PC-9 (cell line): ENCODE measurements at regions not wholly inside any gene's neighbourhood (a gene's known extent, or its start where the extent isn't known, plus 50 kb on each side); places are given as distances from the start of the nearest gene placed in this dataset.

Source experiments
- BruUV-seq: library from RNA; stranded (reverse); fragments of 400-500 nt; replicated peaks from 2 replicates; lab custom pipeline; 2021; lab: Mats Ljungman, UMichigan
- CTCF ChIA-PET: fragments of 300-600 bp; sonication (Branson Sonifier 250); formaldehyde crosslinking; loops from one replicate; lab custom pipeline; 2022; ENCODE audit warnings: antibody characterized with exemption; lab: Charles Lee
- POLR2A ChIA-PET: fragments of 300-600 bp; sonication (Branson Sonifier 250); formaldehyde crosslinking; loops from one replicate; lab custom pipeline; 2022; ENCODE audit warnings: antibody characterized with exemption; ENCODE audit not compliant: unreplicated experiment; lab: Charles Lee
- DNase-seq, 2 experiments: peaks; one replicate each; pipeline versions ENCODE4 v3.0.0 to v3.0.0-alpha.2; 2015 to 2022; ENCODE audit warnings: mixed read lengths in 1 of 2
- H2AFZ ChIP-seq: fragments of 200-600 bp; sonication (generic); 2 replicates; pipeline ENCODE4 v1.8.1; 2017; ENCODE audit warnings: antibody characterized with exemption
- H3F3A ChIP-seq: fragments of 200-600 bp; sonication (generic); 2 replicates; pipeline ENCODE4 v1.8.1; 2017; ENCODE audit warnings: antibody characterized with exemption, mild to moderate bottlenecking, low read depth; ENCODE audit not compliant: insufficient read depth
- H3K27ac ChIP-seq: fragments of 200-600 bp; sonication (generic); 2 replicates; pipeline ENCODE4 v1.6.1; 2016; ENCODE audit warnings: mixed run types
- H3K27me3 ChIP-seq: fragments of 200-600 bp; sonication (generic); 2 replicates; pipeline ENCODE4 v1.6.1; 2016; ENCODE audit warnings: low read depth, mixed run types; ENCODE audit not compliant: insufficient read depth
- H3K36me3 ChIP-seq: fragments of 200-600 bp; sonication (generic); 2 replicates; pipeline ENCODE4 v1.6.1; 2016; ENCODE audit warnings: low read depth, mixed run types
- H3K4me1 ChIP-seq: fragments of 200-600 bp; sonication (generic); replicated peaks from 2 replicates; pipeline ENCODE4 v1.6.1; 2016; ENCODE audit warnings: mixed run types; ENCODE audit not compliant: insufficient read depth
- H3K4me2 ChIP-seq: fragments of 200-600 bp; sonication (generic); 2 replicates; pipeline ENCODE4 v1.6.1; 2017; ENCODE audit warnings: mixed run types
- H3K4me3 ChIP-seq: fragments of 200-600 bp; sonication (generic); 2 replicates; pipeline ENCODE4 v1.6.1; 2016; ENCODE audit warnings: mixed run types
- H3K79me2 ChIP-seq: fragments of 200-600 bp; sonication (generic); 2 replicates; pipeline ENCODE4 v1.6.1; 2017; ENCODE audit warnings: low read depth, mixed run types
- H3K9me2 ChIP-seq: fragments of 200-600 bp; sonication (generic); 2 replicates; pipeline ENCODE4 v1.8.1; 2017; ENCODE audit warnings: mild to moderate bottlenecking; ENCODE audit not compliant: insufficient read depth
- H3K9me3 ChIP-seq: fragments of 200-600 bp; sonication (generic); 2 replicates; pipeline ENCODE4 v1.8.1; 2016; ENCODE audit warnings: low read depth; ENCODE audit not compliant: insufficient read depth
- H4K20me1 ChIP-seq: fragments of 200-600 bp; sonication (generic); 2 replicates; pipeline ENCODE4 v1.8.1; 2017; ENCODE audit not compliant: insufficient read depth
- EZH2 ChIP-seq: fragments of 200-600 bp; sonication (generic); IDR thresholded peaks from 2 replicates; pipeline ENCODE4 v1.8.0; 2017; ENCODE audit warnings: antibody characterized with exemption, low read depth
- intact Hi-C: fragments of 100-400 bp; cut with micrococcal nuclease; formaldehyde crosslinking; loops from one replicate; pipeline ENCODE4 v1.10.0; 2022; ENCODE audit not compliant: unreplicated experiment
- TF ChIP-seq, protein P1 (sequence below): fragments of 200-600 bp; sonication (generic); conservative IDR thresholded peaks from 2 replicates; pipeline ENCODE4 v1.6.1; 2017; ENCODE audit warnings: mixed run types, antibody characterized with exemption, mild to moderate bottlenecking, moderate library complexity

DNA sequence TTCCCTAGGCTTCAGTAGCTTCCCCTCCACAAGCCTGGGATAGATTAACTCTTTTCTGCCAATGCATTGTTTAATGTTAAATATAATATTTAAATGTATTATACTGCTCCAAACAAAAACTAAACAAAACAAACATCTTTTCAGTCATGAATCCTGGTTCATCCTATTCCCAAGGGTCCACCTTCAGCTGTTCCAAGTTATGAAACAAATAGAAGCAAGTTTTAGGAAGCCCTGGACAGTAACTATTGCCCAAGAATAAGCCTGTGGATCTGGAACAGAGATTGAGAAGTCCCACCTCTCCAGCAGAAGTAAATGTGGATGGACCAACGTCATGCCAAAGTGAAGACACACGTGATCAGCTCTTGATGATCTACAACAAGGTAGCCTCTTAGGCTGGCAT lies 408.1 kb downstream of the SETD4 start:
- POLR2A ChIA-PET = no interaction called here
- DNase-seq = no peak
- Histone ChIP-seq H2AFZ (no peak overlapping the region), H3K79me2 (no peaks in the 10 kb centered on the region), H3K4me2 (no peak overlapping the region), H3K9me3 (no peaks in the 10 kb centered on the region), H4K20me1 (no peaks in the 10 kb centered on the region), H3F3A (no peaks in the 10 kb centered on the region), H3K36me3 (no peaks in the 10 kb centered on the region), H3K4me3 (no peak overlapping the region), H3K9me2 (no peaks in the 10 kb centered on the region), H3K4me1 (no peaks in the 10 kb centered on the region), H3K27ac (no peak overlapping the region), H3K27me3 (no peaks in the 10 kb centered on the region)
- no TSS peak for BruUV-seq
- TF ChIP-seq, protein P1, sequence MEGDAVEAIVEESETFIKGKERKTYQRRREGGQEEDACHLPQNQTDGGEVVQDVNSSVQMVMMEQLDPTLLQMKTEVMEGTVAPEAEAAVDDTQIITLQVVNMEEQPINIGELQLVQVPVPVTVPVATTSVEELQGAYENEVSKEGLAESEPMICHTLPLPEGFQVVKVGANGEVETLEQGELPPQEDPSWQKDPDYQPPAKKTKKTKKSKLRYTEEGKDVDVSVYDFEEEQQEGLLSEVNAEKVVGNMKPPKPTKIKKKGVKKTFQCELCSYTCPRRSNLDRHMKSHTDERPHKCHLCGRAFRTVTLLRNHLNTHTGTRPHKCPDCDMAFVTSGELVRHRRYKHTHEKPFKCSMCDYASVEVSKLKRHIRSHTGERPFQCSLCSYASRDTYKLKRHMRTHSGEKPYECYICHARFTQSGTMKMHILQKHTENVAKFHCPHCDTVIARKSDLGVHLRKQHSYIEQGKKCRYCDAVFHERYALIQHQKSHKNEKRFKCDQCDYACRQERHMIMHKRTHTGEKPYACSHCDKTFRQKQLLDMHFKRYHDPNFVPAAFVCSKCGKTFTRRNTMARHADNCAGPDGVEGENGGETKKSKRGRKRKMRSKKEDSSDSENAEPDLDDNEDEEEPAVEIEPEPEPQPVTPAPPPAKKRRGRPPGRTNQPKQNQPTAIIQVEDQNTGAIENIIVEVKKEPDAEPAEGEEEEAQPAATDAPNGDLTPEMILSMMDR = no peak
- no peak for TF ChIP-seq EZH2
- CTCF ChIA-PET = no interaction called here
- intact Hi-C loops = no loop called here

DNA sequence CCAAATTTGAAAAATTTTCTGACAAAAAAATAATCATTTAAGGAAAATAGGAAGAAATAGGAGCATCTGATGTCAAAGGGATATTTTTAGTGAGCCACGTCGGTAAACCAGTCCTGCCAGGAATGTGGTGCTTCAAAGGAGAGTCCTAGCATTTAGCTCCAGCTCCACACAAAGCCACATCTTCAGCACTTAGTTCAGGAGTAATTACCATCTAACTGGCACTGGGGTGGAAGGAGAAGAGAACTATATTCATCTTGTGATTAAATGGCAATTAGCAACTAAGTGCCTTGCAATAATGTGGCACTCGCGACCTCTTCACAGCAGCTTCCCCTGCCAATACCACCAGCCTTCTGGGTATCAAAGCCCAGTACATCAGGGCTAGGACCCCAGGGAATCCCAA lies 409.1 kb downstream of the SETD4 start:
- H3K4me2 ChIP-seq = no peak overlapping the region
- no peaks in the 10 kb centered on the region for H3K27me3 ChIP-seq
- H3F3A ChIP-seq = no peaks in the 10 kb centered on the region
- H3K27ac ChIP-seq = no peak overlapping the region
- BruUV-seq = no TSS peak
- intact Hi-C loops = no loop called here
- H3K79me2 ChIP-seq = no peaks in the 10 kb centered on the region
- H3K4me1 ChIP-seq = no peaks in the 10 kb centered on the region
- no peaks in the 10 kb centered on the region for H4K20me1 ChIP-seq
- CTCF ChIA-PET = no interaction called here
- DNase-seq = no peak
- TF ChIP-seq, protein P1 = no peak
- no peak overlapping the region for H2AFZ ChIP-seq
- H3K9me3 ChIP-seq = no peaks in the 10 kb centered on the region
- H3K4me3 ChIP-seq = no peak overlapping the region
- no peaks in the 10 kb centered on the region for H3K9me2 ChIP-seq
- POLR2A ChIA-PET = interaction anchor here (0.6 kb wide), 1 partner anchor 680 kb away, joined by 6 read pairs; no protein-coding TSS in a partner anchor
- no peaks in the 10 kb centered on the region for H3K36me3 ChIP-seq

DNA sequence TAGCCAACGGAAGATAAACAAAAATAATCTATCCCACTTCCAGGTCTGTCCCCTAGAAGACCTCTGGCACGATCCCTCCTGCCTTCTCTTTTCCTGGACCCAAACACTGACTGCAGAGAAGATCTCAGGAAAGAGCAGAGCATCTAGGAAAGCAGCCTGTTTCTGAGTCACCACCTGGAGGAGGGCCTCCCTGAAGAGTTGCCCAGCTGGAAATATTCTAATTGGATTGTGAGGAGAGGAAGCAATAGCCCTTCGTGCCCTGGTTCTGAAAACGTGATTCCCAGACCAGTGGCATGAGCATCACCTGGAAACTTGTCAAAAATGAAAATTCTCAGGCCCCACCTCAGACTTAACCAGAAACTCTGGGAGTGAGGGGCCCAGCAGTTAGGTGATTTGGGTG lies 411.1 kb downstream of the SETD4 start:
- intact Hi-C loops = no loop called here
- H3K4me3 ChIP-seq = no peak overlapping the region
- DNase-seq = no peak

More for the DNA sequence above, 411.1 kb downstream of the SETD4 start:
- Histone ChIP-seq H3K36me3 (no peaks in the 10 kb centered on the region), H3K27ac (no peak overlapping the region), H3K27me3 (no peaks in the 10 kb centered on the region), H3K9me2 (no peaks in the 10 kb centered on the region), H2AFZ (no peak overlapping the region), H3K4me1 (no peaks in the 10 kb centered on the region), H3F3A (no peaks in the 10 kb centered on the region), H3K9me3 (no peaks in the 10 kb centered on the region), H3K79me2 (no peaks in the 10 kb centered on the region), H3K4me2 (no peak overlapping the region), H4K20me1 (no peaks in the 10 kb centered on the region)
- CTCF ChIA-PET = no interaction called here
- POLR2A ChIA-PET = no interaction called here
- BruUV-seq = no TSS peak
- no peak for TF ChIP-seq EZH2
- TF ChIP-seq, protein P1 = no peak
